HG03064 (cell line): ENCODE measurements at regions not wholly inside any gene's neighbourhood (a gene's known extent, or its start where the extent isn't known, plus 50 kb on each side); places are given as distances from the start of the nearest gene placed in this dataset.

Source experiments
- ATAC-seq: cut with Tn5 transposase; IDR thresholded peaks from one replicate; pipeline ENCODE4 v1.9.1; 2021; ENCODE audit warnings: low read depth; ENCODE audit not compliant: unreplicated experiment

- ATAC-seq = no peak
Observed at GRCh38 chr18:78566065-78566464, 413.6 kb upstream of the SALL3 start.

GRCh38 chr18:78566720-78567119 is 412.9 kb upstream of the SALL3 start:
- ATAC-seq = no peak

GRCh38 chr18:78571063-78571785 is 408.4 kb upstream of the SALL3 start:
- ATAC-seq = no peak

- no peak for ATAC-seq
Observed at GRCh38 chr18:78571831-78572347, 407.7 kb upstream of the SALL3 start.

- ATAC-seq = no peak
Observed at GRCh38 chr18:78573773-78574172, 405.8 kb upstream of the SALL3 start.

- ATAC-seq = no peak
Observed at GRCh38 chr18:78576967-78577366, 402.7 kb upstream of the SALL3 start.

GRCh38 chr18:78579449-78579848 is 400.2 kb upstream of the SALL3 start:
- ATAC-seq = no peak

- ATAC-seq = no peak
Observed at GRCh38 chr18:78579854-78580577, 399.6 kb upstream of the SALL3 start.

GRCh38 chr18:78580835-78581339 is 398.7 kb upstream of the SALL3 start:
- no peak for ATAC-seq

GRCh38 chr18:78582181-78582709 is 397.4 kb upstream of the SALL3 start:
- no peak for ATAC-seq

GRCh38 chr18:78582898-78583738 is 396.5 kb upstream of the SALL3 start:
- no peak for ATAC-seq

- ATAC-seq = no peak
Observed at GRCh38 chr18:78583739-78584458, 395.7 kb upstream of the SALL3 start.

GRCh38 chr18:78584459-78585022 is 395.1 kb upstream of the SALL3 start:
- ATAC-seq = no peak

- ATAC-seq = no peak
Observed at GRCh38 chr18:78586586-78586985, 393.0 kb upstream of the SALL3 start.

GRCh38 chr18:78587096-78587495 is 392.5 kb upstream of the SALL3 start:
- no peak for ATAC-seq

- ATAC-seq = no peak
Observed at GRCh38 chr18:78587626-78588600, 391.7 kb upstream of the SALL3 start.

- ATAC-seq = no peak
Observed at GRCh38 chr18:78589916-78590437, 389.6 kb upstream of the SALL3 start.

- no peak for ATAC-seq
Observed at GRCh38 chr18:78595453-78595852, 384.2 kb upstream of the SALL3 start.
